ENCODE measurements at regions not wholly inside any gene's neighbourhood (a gene's known extent, or its start where the extent isn't known, plus 50 kb on each side); places are given as distances from the start of the nearest gene placed in this dataset.

- H3K36me3 ChIP-seq (ENCODE audit: insufficient read depth, low read length, poor library complexity, severe bottlenecking), result no peaks in the 10 kb centered on the region
- no peak overlapping the region for H3K27ac ChIP-seq (ENCODE audit: low read depth, low read length, poor library complexity, severe bottlenecking)
- peaks cover 36% of the 10 kb centered on the region for H3K27me3 ChIP-seq (replicated peaks; ENCODE audit: insufficient read depth, low read depth, low read length, poor library complexity)
- intact Hi-C loops (cut with micrococcal nuclease; ENCODE audit: unreplicated experiment), result no loop called here
- CTCF ChIA-PET, result no interaction called here
- H3K9me3 ChIP-seq (ENCODE audit: low read depth, low read length, poor library complexity, severe bottlenecking), result no peaks in the 10 kb centered on the region
- BruUV-seq (replicated peaks), result no TSS peak
- DNase-seq (ENCODE audit: low spot score), result no peak
- H3K4me3 ChIP-seq (ENCODE audit: low read depth, low read length, poor library complexity, severe bottlenecking), result no peak overlapping the region
- TF ChIP-seq CTCF (conservative IDR thresholded peaks at IDR 0.05; ENCODE audit: low read depth, low read length) (no peak), EZH2 (IDR thresholded peaks at IDR 0.05; ENCODE audit: borderline replicate concordance, low read depth, low read length, poor library complexity, severe bottlenecking) (no peak)
- POLR2A ChIA-PET (ENCODE audit: low non-redundant PET), result no interaction called here
- H3K4me1 ChIP-seq (ENCODE audit: insufficient read depth, low read length, poor library complexity, severe bottlenecking), result no peaks in the 10 kb centered on the region
Measured at GRCh38 chr6:165762876-165763275, 99.8 kb upstream of the PDE10A start.

- no peak overlapping the region for H3K27ac ChIP-seq (ENCODE audit: low read depth, low read length, poor library complexity, severe bottlenecking)
- H3K4me3 ChIP-seq (ENCODE audit: low read depth, low read length, poor library complexity, severe bottlenecking), result no peak overlapping the region
- POLR2A ChIA-PET (ENCODE audit: low non-redundant PET), result no interaction called here
- no peak for DNase-seq (ENCODE audit: low spot score)
- CTCF ChIA-PET, result no interaction called here
- intact Hi-C loops (cut with micrococcal nuclease; ENCODE audit: unreplicated experiment), result no loop called here
- H3K9me3 ChIP-seq (ENCODE audit: low read depth, low read length, poor library complexity, severe bottlenecking), result no peaks in the 10 kb centered on the region
- no TSS peak for BruUV-seq (replicated peaks)
- H3K27me3 ChIP-seq (replicated peaks; ENCODE audit: insufficient read depth, low read depth, low read length, poor library complexity), result peaks cover 39% of the 10 kb centered on the region
- H3K4me1 ChIP-seq (ENCODE audit: insufficient read depth, low read length, poor library complexity, severe bottlenecking), result no peaks in the 10 kb centered on the region
- no peaks in the 10 kb centered on the region for H3K36me3 ChIP-seq (ENCODE audit: insufficient read depth, low read length, poor library complexity, severe bottlenecking)
- TF ChIP-seq CTCF (conservative IDR thresholded peaks at IDR 0.05; ENCODE audit: low read depth, low read length) (no peak), EZH2 (IDR thresholded peaks at IDR 0.05; ENCODE audit: borderline replicate concordance, low read depth, low read length, poor library complexity, severe bottlenecking) (no peak)
Measured at GRCh38 chr6:165762125-165762524, 99.1 kb upstream of the PDE10A start.

- no peak for TF ChIP-seq CTCF (conservative IDR thresholded peaks at IDR 0.05; ENCODE audit: low read depth, low read length)
- TF ChIP-seq EZH2 (IDR thresholded peaks at IDR 0.05; ENCODE audit: borderline replicate concordance, low read depth, low read length, poor library complexity, severe bottlenecking), result no peak
- Histone ChIP-seq H3K4me3 (ENCODE audit: low read depth, low read length, poor library complexity, severe bottlenecking) (no peak overlapping the region), H3K9me3 (ENCODE audit: low read depth, low read length, poor library complexity, severe bottlenecking) (no peaks in the 10 kb centered on the region), H3K4me1 (ENCODE audit: insufficient read depth, low read length, poor library complexity, severe bottlenecking) (no peaks in the 10 kb centered on the region), H3K27ac (ENCODE audit: low read depth, low read length, poor library complexity, severe bottlenecking) (no peak overlapping the region), H3K27me3 (replicated peaks; ENCODE audit: insufficient read depth, low read depth, low read length, poor library complexity) (peaks cover 43% of the 10 kb centered on the region), H3K36me3 (ENCODE audit: insufficient read depth, low read length, poor library complexity, severe bottlenecking) (no peaks in the 10 kb centered on the region)
- DNase-seq (ENCODE audit: low spot score), result no peak
- ChIA-PET POLR2A (ENCODE audit: low non-redundant PET) (no interaction called here), CTCF (no interaction called here)
- intact Hi-C loops (cut with micrococcal nuclease; ENCODE audit: unreplicated experiment), result no loop called here
- no TSS peak for BruUV-seq (replicated peaks)
Measured at GRCh38 chr6:165760803-165761185, 97.8 kb upstream of the PDE10A start.

Data from A673 (cell line).